ENCODE measurements at regions not wholly inside any gene's neighbourhood (a gene's known extent, or its start where the extent isn't known, plus 50 kb on each side); places are given as distances from the start of the nearest gene placed in this dataset.

GRCh38 chr4:79526641-79527565 is 118.9 kb upstream of the GK2 start:
- Histone ChIP-seq H3K27ac (ENCODE audit: low read length) (no peak overlapping the region), H3K9me3 (no peaks in the 10 kb centered on the region), H3K36me3 (ENCODE audit: control insufficient read depth in 2 of 2, extremely low read depth in 1 of 2, insufficient read depth in 1 of 2, low read length in 1 of 2) (no peaks in the 10 kb centered on the region), H3K27me3 (replicated peaks in 1 of 2; ENCODE audit: control insufficient read depth in 2 of 2, extremely low read depth in 1 of 2, insufficient read depth in 2 of 2, low read length in 1 of 2) (no peaks in the 10 kb centered on the region), H3K4me1 (ENCODE audit: control insufficient read depth in 1 of 2, extremely low read depth in 1 of 2, insufficient read depth in 2 of 2, low read length in 2 of 2) (peaks cover 0 to 4% of the 10 kb centered on the region in 2 experiments), H3K4me3 (ENCODE audit: control insufficient read depth in 1 of 2, extremely low read depth in 1 of 2, low read length in 1 of 2) (no peak overlapping the region)
- 61% methylated on average over 8 of the region's 15 CpGs for WGBS (ENCODE audit: insufficient coverage)
- H3K27ac Mint-ChIP-seq = no peak overlapping the region
- no peak for ATAC-seq (replicated peaks in 1 of 4)
- DNase-seq = no peak
- H3K27me3 Mint-ChIP-seq = no peaks in the 10 kb centered on the region
- CTCF ChIA-PET = no interaction called here
- H3K4me1 Mint-ChIP-seq = peaks cover 0 to 4% (median 4%) of the 10 kb centered on the region in 3 donors
- H3K36me3 Mint-ChIP-seq = no peaks in the 10 kb centered on the region
- no peak overlapping the region for H3K4me3 Mint-ChIP-seq
- no peaks in the 10 kb centered on the region for H3K9me3 Mint-ChIP-seq
- POLR2A ChIA-PET = no interaction called here

GRCh38 chr4:79516114-79516513 is 108.1 kb upstream of the GK2 start:
- Histone ChIP-seq H3K27me3 (replicated peaks in 1 of 2; ENCODE audit: control insufficient read depth in 2 of 2, extremely low read depth in 1 of 2, insufficient read depth in 2 of 2, low read length in 1 of 2) (no peaks in the 10 kb centered on the region), H3K9me3 (no peaks in the 10 kb centered on the region), H3K27ac (ENCODE audit: low read length) (no peak overlapping the region), H3K4me3 (ENCODE audit: control insufficient read depth in 1 of 2, extremely low read depth in 1 of 2, low read length in 1 of 2) (no peak overlapping the region), H3K36me3 (ENCODE audit: control insufficient read depth in 2 of 2, extremely low read depth in 1 of 2, insufficient read depth in 1 of 2, low read length in 1 of 2) (no peaks in the 10 kb centered on the region), H3K4me1 (ENCODE audit: control insufficient read depth in 1 of 2, extremely low read depth in 1 of 2, insufficient read depth in 2 of 2, low read length in 2 of 2) (no peaks in the 10 kb centered on the region)
- ChIA-PET POLR2A (interaction anchor here in 1 of 2 donors (0.7 kb wide), 1 partner anchor 9 kb away, joined by 3 read pairs; no protein-coding TSS in a partner anchor), CTCF (no interaction called here)
- ATAC-seq (replicated peaks in 1 of 4) = no peak
- Mint-ChIP-seq H3K27me3 (peaks cover 2 to 16% of the 10 kb centered on the region in 2 donors), H3K27ac (no peak overlapping the region), H3K4me3 (no peak overlapping the region), H3K4me1 (no peaks in the 10 kb centered on the region), H3K9me3 (peaks cover 0 to 9% (median 0%) of the 10 kb centered on the region in 3 donors), H3K36me3 (no peaks in the 10 kb centered on the region)
- no peak for DNase-seq
- WGBS (ENCODE audit: insufficient coverage) = no CpG with 5 or more reads among the region's 2 CpGs

GRCh38 chr4:79514621-79515329 is 106.7 kb upstream of the GK2 start:
- POLR2A ChIA-PET = interaction anchor here in 1 of 2 donors (0.6 kb wide), 1 partner anchor 122 kb away, joined by 6 read pairs; no protein-coding TSS in a partner anchor
- Mint-ChIP-seq H3K4me3 (no peak overlapping the region), H3K4me1 (no peaks in the 10 kb centered on the region), H3K9me3 (peaks cover 0 to 5% (median 0%) of the 10 kb centered on the region in 3 donors), H3K27ac (no peak overlapping the region), H3K36me3 (no peaks in the 10 kb centered on the region), H3K27me3 (peaks cover 2 to 11% of the 10 kb centered on the region in 2 donors)
- Histone ChIP-seq H3K27ac (ENCODE audit: low read length) (no peak overlapping the region), H3K27me3 (replicated peaks in 1 of 2; ENCODE audit: control insufficient read depth in 2 of 2, extremely low read depth in 1 of 2, insufficient read depth in 2 of 2, low read length in 1 of 2) (no peaks in the 10 kb centered on the region), H3K4me3 (ENCODE audit: control insufficient read depth in 1 of 2, extremely low read depth in 1 of 2, low read length in 1 of 2) (no peak overlapping the region), H3K36me3 (ENCODE audit: control insufficient read depth in 2 of 2, extremely low read depth in 1 of 2, insufficient read depth in 1 of 2, low read length in 1 of 2) (no peaks in the 10 kb centered on the region), H3K4me1 (ENCODE audit: control insufficient read depth in 1 of 2, extremely low read depth in 1 of 2, insufficient read depth in 2 of 2, low read length in 2 of 2) (no peaks in the 10 kb centered on the region), H3K9me3 (no peaks in the 10 kb centered on the region)
- CTCF ChIA-PET = no interaction called here
- 9% methylated on average over 4 of the region's 6 CpGs for WGBS (ENCODE audit: insufficient coverage)
- DNase-seq = no peak
- no peak for ATAC-seq (replicated peaks in 1 of 4)

GRCh38 chr4:79513576-79513975 is 105.5 kb upstream of the GK2 start:
- H3K9me3 ChIP-seq = no peaks in the 10 kb centered on the region
- DNase-seq (no peak), ATAC-seq (replicated peaks in 1 of 4) (no peak)
- H3K27ac ChIP-seq (ENCODE audit: low read length) = no peak overlapping the region
- H3K27me3 ChIP-seq (replicated peaks in 1 of 2; ENCODE audit: control insufficient read depth in 2 of 2, extremely low read depth in 1 of 2, insufficient read depth in 2 of 2, low read length in 1 of 2) = no peaks in the 10 kb centered on the region
- H3K27me3 Mint-ChIP-seq = peaks cover 2 to 8% of the 10 kb centered on the region in 2 donors
- no peaks in the 10 kb centered on the region for H3K36me3 Mint-ChIP-seq
- no peak overlapping the region for H3K4me3 ChIP-seq (ENCODE audit: control insufficient read depth in 1 of 2, extremely low read depth in 1 of 2, low read length in 1 of 2)
- H3K4me1 ChIP-seq (ENCODE audit: control insufficient read depth in 1 of 2, extremely low read depth in 1 of 2, insufficient read depth in 2 of 2, low read length in 2 of 2) = no peaks in the 10 kb centered on the region
- no peaks in the 10 kb centered on the region for H3K36me3 ChIP-seq (ENCODE audit: control insufficient read depth in 2 of 2, extremely low read depth in 1 of 2, insufficient read depth in 1 of 2, low read length in 1 of 2)
- WGBS (ENCODE audit: insufficient coverage) = no CpG with 5 or more reads among the region's 2 CpGs
- no peak overlapping the region for H3K4me3 Mint-ChIP-seq
- no peaks in the 10 kb centered on the region for H3K9me3 Mint-ChIP-seq
- ChIA-PET POLR2A (no interaction called here), CTCF (interaction anchor here in 1 of 2 donors (0.8 kb wide), 1 partner anchor 8 kb away, joined by 5 read pairs; no protein-coding TSS in a partner anchor)
- H3K4me1 Mint-ChIP-seq = no peaks in the 10 kb centered on the region
- H3K27ac Mint-ChIP-seq = no peak overlapping the region

GRCh38 chr4:79512363-79512762 is 104.3 kb upstream of the GK2 start:
- H3K27me3 Mint-ChIP-seq = peaks cover 2 to 8% of the 10 kb centered on the region in 2 donors
- no peaks in the 10 kb centered on the region for H3K9me3 ChIP-seq
- H3K27ac Mint-ChIP-seq = no peak overlapping the region
- H3K9me3 Mint-ChIP-seq = no peaks in the 10 kb centered on the region
- no peak overlapping the region for H3K27ac ChIP-seq (ENCODE audit: low read length)
- no peaks in the 10 kb centered on the region for H3K36me3 ChIP-seq (ENCODE audit: control insufficient read depth in 2 of 2, extremely low read depth in 1 of 2, insufficient read depth in 1 of 2, low read length in 1 of 2)
- ATAC-seq (replicated peaks in 1 of 4) (no peak), DNase-seq (no peak)
- H3K4me1 Mint-ChIP-seq = no peaks in the 10 kb centered on the region
- ChIA-PET POLR2A (no interaction called here), CTCF (no interaction called here)
- no peaks in the 10 kb centered on the region for H3K4me1 ChIP-seq (ENCODE audit: control insufficient read depth in 1 of 2, extremely low read depth in 1 of 2, insufficient read depth in 2 of 2, low read length in 2 of 2)
- no peak overlapping the region for H3K4me3 ChIP-seq (ENCODE audit: control insufficient read depth in 1 of 2, extremely low read depth in 1 of 2, low read length in 1 of 2)
- H3K36me3 Mint-ChIP-seq = no peaks in the 10 kb centered on the region
- no peak overlapping the region for H3K4me3 Mint-ChIP-seq
- no peaks in the 10 kb centered on the region for H3K27me3 ChIP-seq (replicated peaks in 1 of 2; ENCODE audit: control insufficient read depth in 2 of 2, extremely low read depth in 1 of 2, insufficient read depth in 2 of 2, low read length in 1 of 2)

- no peaks in the 10 kb centered on the region for H3K9me3 Mint-ChIP-seq
- Histone ChIP-seq H3K9me3 (no peaks in the 10 kb centered on the region), H3K4me1 (ENCODE audit: control insufficient read depth in 1 of 2, extremely low read depth in 1 of 2, insufficient read depth in 2 of 2, low read length in 2 of 2) (no peaks in the 10 kb centered on the region), H3K4me3 (ENCODE audit: control insufficient read depth in 1 of 2, extremely low read depth in 1 of 2, low read length in 1 of 2) (no peak overlapping the region), H3K27ac (ENCODE audit: low read length) (no peak overlapping the region), H3K36me3 (ENCODE audit: control insufficient read depth in 2 of 2, extremely low read depth in 1 of 2, insufficient read depth in 1 of 2, low read length in 1 of 2) (no peaks in the 10 kb centered on the region), H3K27me3 (replicated peaks in 1 of 2; ENCODE audit: control insufficient read depth in 2 of 2, extremely low read depth in 1 of 2, insufficient read depth in 2 of 2, low read length in 1 of 2) (no peaks in the 10 kb centered on the region)
- no peak overlapping the region for H3K27ac Mint-ChIP-seq
- H3K36me3 Mint-ChIP-seq = no peaks in the 10 kb centered on the region
- H3K4me1 Mint-ChIP-seq = no peaks in the 10 kb centered on the region
- ATAC-seq (replicated peaks in 1 of 4) (no peak), DNase-seq (no peak)
- POLR2A ChIA-PET = no interaction called here
- H3K4me3 Mint-ChIP-seq = no peak overlapping the region
- H3K27me3 Mint-ChIP-seq = no peaks in the 10 kb centered on the region
- CTCF ChIA-PET = no interaction called here
These were observed 94.1 kb upstream of the GK2 start for GRCh38 chr4:79502081-79502480.

All from T-cell (primary cell).